GM21447 (cell line): ENCODE measurements at regions not wholly inside any gene's neighbourhood (a gene's known extent, or its start where the extent isn't known, plus 50 kb on each side); places are given as distances from the start of the nearest gene placed in this dataset.
A peak's percentile ranks its signal among the peaks of the same experiment; 100 is the strongest.

Source experiments
- ATAC-seq: cut with Tn5 transposase; IDR thresholded peaks from one replicate; pipeline ENCODE4 v1.9.1; 2021; ENCODE audit not compliant: unreplicated experiment

- no peak for ATAC-seq
Observed at GRCh38 chr2:207235621-207236020, 69.9 kb upstream of the KLF7 start.

- no peak for ATAC-seq
Observed at GRCh38 chr2:207236156-207236935, 70.6 kb upstream of the KLF7 start.

- ATAC-seq = no peak
Observed at GRCh38 chr2:207238831-207239701, 73.3 kb upstream of the KLF7 start.

- ATAC-seq = no peak
Observed at GRCh38 chr2:207239754-207240494, 74.2 kb upstream of the KLF7 start.

GRCh38 chr2:207240649-207241048, 74.9 kb upstream of the KLF7 start:
- peak; percentile 44 for ATAC-seq

GRCh38 chr2:207241198-207241597, 75.5 kb upstream of the KLF7 start:
- no peak for ATAC-seq

GRCh38 chr2:207243601-207244000, 77.9 kb upstream of the KLF7 start:
- no peak for ATAC-seq

GRCh38 chr2:207244971-207245925, 79.5 kb upstream of the KLF7 start:
- ATAC-seq = no peak

GRCh38 chr2:207248702-207249377, 83.1 kb upstream of the KLF7 start:
- no peak for ATAC-seq

- ATAC-seq = no peak
Observed at GRCh38 chr2:207251022-207251421, 85.3 kb upstream of the KLF7 start.

- ATAC-seq = no peak
Observed at GRCh38 chr2:207251573-207252192, 85.9 kb upstream of the KLF7 start.

- no peak for ATAC-seq
Observed at GRCh38 chr2:207252416-207252815, 86.7 kb upstream of the KLF7 start.

GRCh38 chr2:207252979-207253645, 87.4 kb upstream of the KLF7 start:
- no peak for ATAC-seq

GRCh38 chr2:207253666-207254345, 88.1 kb upstream of the KLF7 start:
- no peak for ATAC-seq

- no peak for ATAC-seq
Observed at GRCh38 chr2:207254591-207255464, 89.1 kb upstream of the KLF7 start.

GRCh38 chr2:207255565-207256470, 90.1 kb upstream of the KLF7 start:
- no peak for ATAC-seq
